Sigmoid colon (tissue), 6 donors: ENCODE measurements at regions not wholly inside any gene's neighbourhood (a gene's known extent, or its start where the extent isn't known, plus 50 kb on each side); places are given as distances from the start of the nearest gene placed in this dataset.

Experiments
- DNase-seq: peaks from one replicate; pipeline ENCODE4 v3.0.0-alpha.2; 2019
- H3K27ac ChIP-seq, 4 donors: fragments of 200-600 bp; sonication (generic); one replicate each; pipeline ENCODE4 v1.5.1; 2016 to 2019; ENCODE audit warnings: mild to moderate bottlenecking in 1 of 4
- H3K27me3 ChIP-seq, 3 donors: fragments of 200-600 bp; sonication (generic); one replicate each; pipeline ENCODE4 v1.5.1; 2019; ENCODE audit warnings: mild to moderate bottlenecking in 1 of 3
- H3K36me3 ChIP-seq, 4 donors: fragments of 200-600 bp; sonication (generic); one replicate each; pipeline ENCODE4 v1.5.1; 2016 to 2019
- H3K4me1 ChIP-seq, 4 donors: fragments of 200-600 bp; sonication (generic); one replicate each; pipeline ENCODE4 v1.5.1; 2017 to 2019
- H3K4me3 ChIP-seq, 4 donors: fragments of 200-600 bp; sonication (generic); one replicate each; pipeline ENCODE4 v1.5.1; 2017 to 2019; ENCODE audit warnings: mild to moderate bottlenecking in 2 of 4, moderate library complexity in 1 of 4
- H3K9me3 ChIP-seq, 4 donors: fragments of 200-600 bp in 3 of 4; sonication (generic) in 3 of 4; one replicate each; pipeline versions ENCODE4 v1.5.1 to v1.6.1; 2013 to 2019
- EP300 ChIP-seq, 4 donors: sonication (generic); formaldehyde crosslinking; IDR thresholded peaks; one replicate each; pipeline ENCODE4 v1.6.1; 2017; ENCODE audit warnings: antibody characterized with exemption in 4 of 4
- POLR2A ChIP-seq, 2 donors: fragments of 450-650 bp; IDR thresholded peaks; one replicate each; pipeline ENCODE4 v1.6.1; 2016; ENCODE audit warnings: antibody characterized with exemption in 2 of 2, mild to moderate bottlenecking in 2 of 2, moderate library complexity in 2 of 2
- POLR2AphosphoS5 ChIP-seq, 4 donors: sonication (generic); formaldehyde crosslinking; IDR thresholded peaks; one replicate each; pipeline ENCODE4 v1.6.1; 2017; ENCODE audit warnings: antibody characterized with exemption in 4 of 4
- WGBS, 2 donors: extraction: QIAGEN DNeasy Blood & Tissue Kit; methylation state at CpG; one replicate each; pipeline ENCODE4 v1.1.7; 2013; 5-methylcytosine and 5-hydroxymethylcytosine counted together
- intact Hi-C: fragments of 100-400 bp; cut with DNase I; formaldehyde crosslinking; loops from one replicate; pipeline ENCODE4 v1.15.1; 2023
- TF ChIP-seq, protein P1 (sequence below), 4 experiments: fragments of 450-650 bp in 3 of 4; fragments of 200-600 bp in 1 of 4; IDR thresholded peaks; one replicate each; pipeline ENCODE4 v1.5.1; 2016 to 2019; ENCODE audit warnings: antibody characterized with exemption in 4 of 4, mild to moderate bottlenecking in 3 of 4, moderate library complexity in 2 of 4
- donor health status: healthy with polysubstance abuse.
- donor health status: healthy.

DNA sequence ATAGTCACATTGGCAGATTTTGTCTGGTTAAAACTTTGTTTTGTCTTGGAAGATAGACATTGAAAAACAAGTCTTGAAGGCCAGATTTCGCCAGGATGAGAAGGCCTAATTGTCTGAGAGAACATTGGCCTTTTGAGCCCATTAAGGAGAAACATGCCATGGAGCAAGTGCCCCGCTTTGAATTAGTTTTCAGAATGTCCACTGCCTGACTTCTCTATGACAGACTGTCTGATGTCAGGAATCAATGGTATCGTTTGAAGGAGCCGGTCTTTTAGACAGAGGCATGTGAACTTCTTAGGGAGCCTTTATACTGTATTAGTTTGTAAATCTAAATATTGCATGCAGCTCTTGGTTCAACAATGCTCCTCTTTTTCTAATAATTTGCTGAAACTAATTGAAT lies 155.9 kb downstream of the DLEU7 start:
- DNase-seq = no peak

DNA sequence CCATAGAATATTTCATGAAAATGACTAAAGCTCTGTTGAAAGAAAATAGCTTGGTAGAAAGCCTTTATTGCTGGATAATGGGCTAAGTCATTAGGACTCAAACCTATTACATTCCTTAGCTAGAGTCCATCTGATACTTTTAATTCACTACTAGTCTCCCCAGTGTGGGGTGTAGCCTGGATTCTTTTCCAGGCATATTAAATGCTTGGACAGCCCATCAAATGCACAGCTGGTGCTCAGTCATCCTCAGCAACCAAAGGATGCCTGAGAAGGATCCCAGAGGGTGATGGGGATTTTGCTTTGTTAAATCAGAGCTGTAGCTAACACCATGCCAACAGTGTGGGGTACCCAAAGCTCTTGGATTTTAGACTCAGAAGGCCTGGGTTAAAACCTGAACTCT lies 153.5 kb downstream of the DLEU7 start:
- Histone ChIP-seq H3K27ac (no peak overlapping the region), H3K4me3 (no peak overlapping the region), H3K36me3 (no peaks in the 10 kb centered on the region), H3K27me3 (no peaks in the 10 kb centered on the region), H3K4me1 (peaks cover 0 to 15% (median 9%) of the 10 kb centered on the region in 4 donors), H3K9me3 (no peaks in the 10 kb centered on the region)
- DNase-seq = no peak
- intact Hi-C loops = no loop called here
- no peak for TF ChIP-seq POLR2A (IDR thresholded peaks at IDR 0.05)
- TF ChIP-seq POLR2AphosphoS5 (IDR thresholded peaks at IDR 0.05) = no peak
- no peak for TF ChIP-seq EP300 (IDR thresholded peaks at IDR 0.05)
- TF ChIP-seq, protein P1, sequence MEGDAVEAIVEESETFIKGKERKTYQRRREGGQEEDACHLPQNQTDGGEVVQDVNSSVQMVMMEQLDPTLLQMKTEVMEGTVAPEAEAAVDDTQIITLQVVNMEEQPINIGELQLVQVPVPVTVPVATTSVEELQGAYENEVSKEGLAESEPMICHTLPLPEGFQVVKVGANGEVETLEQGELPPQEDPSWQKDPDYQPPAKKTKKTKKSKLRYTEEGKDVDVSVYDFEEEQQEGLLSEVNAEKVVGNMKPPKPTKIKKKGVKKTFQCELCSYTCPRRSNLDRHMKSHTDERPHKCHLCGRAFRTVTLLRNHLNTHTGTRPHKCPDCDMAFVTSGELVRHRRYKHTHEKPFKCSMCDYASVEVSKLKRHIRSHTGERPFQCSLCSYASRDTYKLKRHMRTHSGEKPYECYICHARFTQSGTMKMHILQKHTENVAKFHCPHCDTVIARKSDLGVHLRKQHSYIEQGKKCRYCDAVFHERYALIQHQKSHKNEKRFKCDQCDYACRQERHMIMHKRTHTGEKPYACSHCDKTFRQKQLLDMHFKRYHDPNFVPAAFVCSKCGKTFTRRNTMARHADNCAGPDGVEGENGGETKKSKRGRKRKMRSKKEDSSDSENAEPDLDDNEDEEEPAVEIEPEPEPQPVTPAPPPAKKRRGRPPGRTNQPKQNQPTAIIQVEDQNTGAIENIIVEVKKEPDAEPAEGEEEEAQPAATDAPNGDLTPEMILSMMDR (IDR thresholded peaks at IDR 0.05) = no peak

More for the DNA sequence above, 155.9 kb downstream of the DLEU7 start:
- intact Hi-C loops = no loop called here
- 95 to 96% methylated on average over 4 of the region's 4 CpGs for WGBS, 2 donors
- TF ChIP-seq POLR2AphosphoS5 (IDR thresholded peaks at IDR 0.05) (no peak), POLR2A (IDR thresholded peaks at IDR 0.05) (no peak), EP300 (IDR thresholded peaks at IDR 0.05) (no peak)
- TF ChIP-seq, protein P1 (IDR thresholded peaks at IDR 0.05) = no peak
- no peaks in the 10 kb centered on the region for H3K9me3 ChIP-seq
- H3K36me3 ChIP-seq = no peaks in the 10 kb centered on the region
- H3K27ac ChIP-seq = no peak overlapping the region
- peaks cover 0 to 13% (median 4%) of the 10 kb centered on the region in 4 donors for H3K4me1 ChIP-seq
- no peak overlapping the region for H3K4me3 ChIP-seq
- H3K27me3 ChIP-seq = no peaks in the 10 kb centered on the region

DNA sequence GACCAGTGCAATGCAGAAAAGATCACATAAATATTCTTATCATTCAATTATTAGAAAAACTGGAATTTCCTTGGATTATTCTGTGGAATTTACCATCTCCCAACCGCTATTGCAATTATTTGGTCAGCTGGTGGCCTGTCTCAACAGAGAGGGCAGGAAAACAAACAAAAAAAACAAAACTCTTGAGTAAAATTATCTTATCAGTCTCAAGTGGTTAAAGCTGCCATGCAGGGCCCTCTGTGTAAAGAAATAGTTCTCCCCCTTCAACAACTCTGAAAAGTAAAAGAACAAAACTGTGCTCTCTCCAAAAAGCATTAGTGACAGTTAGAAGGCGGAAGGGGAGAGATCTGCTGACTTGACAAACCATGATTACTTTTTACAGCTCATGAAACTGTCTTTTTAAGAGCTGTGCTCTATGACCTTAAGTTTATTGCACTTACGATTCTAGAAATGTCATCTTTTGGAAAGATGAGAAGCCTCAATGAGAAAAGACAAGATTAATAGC lies 152.3 kb downstream of the DLEU7 start:
- Histone ChIP-seq H3K9me3 (no peaks in the 10 kb centered on the region), H3K27me3 (no peaks in the 10 kb centered on the region), H3K27ac (peak overlapping the region in 1 of 4 donors; percentile 17), H3K4me3 (no peak overlapping the region), H3K4me1 (peaks cover 0 to 15% (median 9%) of the 10 kb centered on the region in 4 donors), H3K36me3 (no peaks in the 10 kb centered on the region)
- DNase-seq = no peak
- WGBS, 2 donors = 31 to 61% methylated on average over 3 of the region's 3 CpGs
- intact Hi-C loops = no loop called here
- TF ChIP-seq EP300 (IDR thresholded peaks at IDR 0.05) (no peak), POLR2A (IDR thresholded peaks at IDR 0.05) (no peak), POLR2AphosphoS5 (IDR thresholded peaks at IDR 0.05) (no peak)
- TF ChIP-seq, protein P1 (IDR thresholded peaks at IDR 0.05) = no peak

DNA sequence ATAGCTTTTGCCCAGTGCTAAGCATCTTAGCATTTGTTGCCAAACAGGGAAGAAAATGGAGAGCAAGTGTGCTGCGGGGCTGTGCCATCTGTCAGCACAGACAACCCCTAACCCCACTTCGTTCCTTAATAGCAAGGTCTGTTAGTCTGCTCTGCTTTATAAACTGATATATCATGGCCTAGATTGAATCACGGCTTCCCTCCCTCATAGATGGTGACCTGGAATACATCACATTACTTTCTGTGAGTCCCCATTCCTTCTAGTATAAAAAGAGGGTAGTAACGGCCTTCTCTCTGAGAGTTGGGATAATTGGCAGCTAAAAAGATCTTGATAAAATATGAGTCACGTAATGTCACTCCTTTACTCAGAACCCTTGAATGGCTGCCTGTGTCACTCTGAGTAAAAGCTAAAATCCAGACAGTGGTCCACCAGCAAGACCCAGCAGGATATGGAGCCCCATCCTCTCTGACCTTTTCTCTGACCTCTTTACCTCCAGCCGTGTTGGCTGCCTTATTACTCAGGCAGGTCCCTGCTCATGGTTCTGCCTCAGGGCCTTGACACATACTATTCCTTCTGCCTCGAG lies 151.7 kb downstream of the DLEU7 start:
- Histone ChIP-seq H3K36me3 (no peaks in the 10 kb centered on the region), H3K4me1 (peaks cover 0 to 15% (median 9%) of the 10 kb centered on the region in 4 donors), H3K9me3 (no peaks in the 10 kb centered on the region), H3K4me3 (no peak overlapping the region), H3K27ac (peak overlapping the region in 1 of 4 donors; percentile 17), H3K27me3 (no peaks in the 10 kb centered on the region)
- TF ChIP-seq, protein P1 (IDR thresholded peaks at IDR 0.05) = no peak
- no peak for TF ChIP-seq POLR2A (IDR thresholded peaks at IDR 0.05)
- TF ChIP-seq POLR2AphosphoS5 (IDR thresholded peaks at IDR 0.05) = no peak
- TF ChIP-seq EP300 (IDR thresholded peaks at IDR 0.05) = no peak
- WGBS, 2 donors = 79 to 83% methylated on average over 7 of the region's 7 CpGs
- intact Hi-C loops = no loop called here
- no peak for DNase-seq
